ENCODE measurements at regions not wholly inside any gene's neighbourhood (a gene's known extent, or its start where the extent isn't known, plus 50 kb on each side); places are given as distances from the start of the nearest gene placed in this dataset.
"Not testable (repeated sequence)": the region's sequence is repeated elsewhere in the genome, so short reads cannot be mapped to it uniquely, and the experiment has no call there.

- no peaks in the 10 kb centered on the region for H3K27me3 ChIP-seq (ENCODE audit: control insufficient read depth, insufficient read depth, low read length)
- CTCF ChIA-PET = interaction anchor here (0.8 to 1.7 kb wide), 2 partner anchors 15 to 73 kb away, joined by 4 read pairs; no protein-coding TSS in a partner anchor
- no peak for TF ChIP-seq CTCF (IDR thresholded peaks at IDR 0.05; ENCODE audit: low read depth, low read length)
- no peaks in the 10 kb centered on the region; the same call in 1 of the 2 replicates for H3K9me3 ChIP-seq (ENCODE audit: control insufficient read depth, insufficient read depth, low read length)
- no peak overlapping the region for H3K27ac ChIP-seq (ENCODE audit: low read depth, low read length)
- H3K4me3 ChIP-seq (ENCODE audit: low read depth, low read length) = no peak overlapping the region
- POLR2A ChIA-PET = no interaction called here
- no peak for DNase-seq (ENCODE audit: low read depth, low spot score)
Measured at GRCh38 chr14:87034680-87035079, 958.3 kb downstream of the GALC start.

- no peak overlapping the region for H3K27ac ChIP-seq (ENCODE audit: low read depth, low read length)
- no peak for DNase-seq (ENCODE audit: low read depth, low spot score)
- no peak overlapping the region for H3K4me3 ChIP-seq (ENCODE audit: low read depth, low read length)
- ChIA-PET POLR2A (no interaction called here), CTCF (no interaction called here)
- H3K9me3 ChIP-seq (ENCODE audit: control insufficient read depth, insufficient read depth, low read length) = no peaks in the 10 kb centered on the region; the same call in 1 of the 2 replicates
- H3K27me3 ChIP-seq (ENCODE audit: control insufficient read depth, insufficient read depth, low read length) = no peaks in the 10 kb centered on the region
- no peak for TF ChIP-seq CTCF (IDR thresholded peaks at IDR 0.05; ENCODE audit: low read depth, low read length)
Measured at GRCh38 chr14:87030197-87030596, 962.8 kb downstream of the GALC start.

GRCh38 chr14:87020106-87020505 is 972.9 kb downstream of the GALC start:
- H3K27ac ChIP-seq (ENCODE audit: low read depth, low read length); H3K4me3 ChIP-seq (ENCODE audit: low read depth, low read length); H3K9me3 ChIP-seq (ENCODE audit: control insufficient read depth, insufficient read depth, low read length); POLR2A ChIA-PET; H3K27me3 ChIP-seq (ENCODE audit: control insufficient read depth, insufficient read depth, low read length); DNase-seq (ENCODE audit: low read depth, low spot score): not testable (repeated sequence)
- CTCF ChIA-PET = interaction anchor here (0.8 kb wide), 1 partner anchor 785 kb away, joined by 3 read pairs; no protein-coding TSS in a partner anchor

GRCh38 chr14:87018294-87018693 is 974.7 kb downstream of the GALC start:
- TF ChIP-seq CTCF (IDR thresholded peaks at IDR 0.05; ENCODE audit: low read depth, low read length) = no peak
- DNase-seq (ENCODE audit: low read depth, low spot score) = no peak
- no peaks in the 10 kb centered on the region; the same call in 1 of the 2 replicates for H3K9me3 ChIP-seq (ENCODE audit: control insufficient read depth, insufficient read depth, low read length)
- ChIA-PET CTCF (no interaction called here), POLR2A (no interaction called here)
- no peak overlapping the region for H3K4me3 ChIP-seq (ENCODE audit: low read depth, low read length)
- H3K27ac ChIP-seq (ENCODE audit: low read depth, low read length) = no peak overlapping the region
- H3K27me3 ChIP-seq (ENCODE audit: control insufficient read depth, insufficient read depth, low read length) = no peaks in the 10 kb centered on the region

GRCh38 chr14:87017335-87017734 is 975.6 kb downstream of the GALC start:
- POLR2A ChIA-PET = no interaction called here
- no peak for DNase-seq (ENCODE audit: low read depth, low spot score)
- Histone ChIP-seq H3K4me3 (ENCODE audit: low read depth, low read length) (no peak overlapping the region), H3K27me3 (ENCODE audit: control insufficient read depth, insufficient read depth, low read length) (no peaks in the 10 kb centered on the region), H3K27ac (ENCODE audit: low read depth, low read length) (no peak overlapping the region), H3K9me3 (ENCODE audit: control insufficient read depth, insufficient read depth, low read length) (no peaks in the 10 kb centered on the region; the same call in 1 of the 2 replicates)
- CTCF ChIA-PET = no interaction called here
- no peak for TF ChIP-seq CTCF (IDR thresholded peaks at IDR 0.05; ENCODE audit: low read depth, low read length)

GRCh38 chr14:87014856-87015255 is 978.1 kb downstream of the GALC start:
- CTCF ChIA-PET = interaction anchor here (1.1 kb wide), 1 partner anchor 12 kb away, joined by 3 read pairs; no protein-coding TSS in a partner anchor
- Histone ChIP-seq H3K27ac (ENCODE audit: low read depth, low read length) (no peak overlapping the region), H3K27me3 (ENCODE audit: control insufficient read depth, insufficient read depth, low read length) (no peaks in the 10 kb centered on the region), H3K4me3 (ENCODE audit: low read depth, low read length) (no peak overlapping the region), H3K9me3 (ENCODE audit: control insufficient read depth, insufficient read depth, low read length) (no peaks in the 10 kb centered on the region)
- no peak for DNase-seq (ENCODE audit: low read depth, low spot score)
- POLR2A ChIA-PET = no interaction called here
- no peak for TF ChIP-seq CTCF (IDR thresholded peaks at IDR 0.05; ENCODE audit: low read depth, low read length)

All from AG04450 (cell line).